ENCODE measurements at regions not wholly inside any gene's neighbourhood (a gene's known extent, or its start where the extent isn't known, plus 50 kb on each side); places are given as distances from the start of the nearest gene placed in this dataset.

DNA sequence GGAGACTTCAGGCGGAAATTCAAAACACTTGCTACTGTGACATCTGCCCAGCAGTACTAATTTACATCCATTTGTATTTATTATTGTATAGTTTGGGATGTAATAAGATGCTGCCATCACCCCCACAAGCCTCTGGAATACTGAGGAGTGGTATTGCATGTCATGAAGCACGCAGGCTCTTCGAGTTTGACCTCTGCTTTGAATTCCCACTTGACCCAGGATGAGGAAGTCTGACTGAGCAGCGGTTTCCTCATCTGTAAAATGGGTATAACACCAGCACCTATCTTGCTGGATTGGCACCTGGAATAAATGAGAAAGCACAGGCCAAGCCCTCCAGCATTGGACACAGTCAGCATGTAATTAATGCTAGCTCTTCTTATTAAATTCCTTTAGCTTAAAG, 116.0 kb upstream of the DIO3 start:
- CTCF ChIA-PET: no interaction called here
- H3K36me3 ChIP-seq (ENCODE audit: control insufficient read depth in 1 of 2, insufficient read depth in 2 of 2, low read length in 2 of 2): no peaks in the 10 kb centered on the region
- H3K4me1 ChIP-seq (ENCODE audit: control insufficient read depth in 1 of 2, insufficient read depth in 2 of 2, low read length in 2 of 2): peaks cover 0 to 7% of the 10 kb centered on the region in 2 experiments; a peak in 1 of 4 replicates
- no peak for DNase-seq (ENCODE audit: low read depth, low spot score)
- POLR2A ChIA-PET: no interaction called here
- RAD21 ChIA-PET (ENCODE audit: low non-redundant PET in 1 of 2, low total read pairs in 2 of 2, uncharacterized antibody in 2 of 2, unreplicated experiment in 2 of 2): no interaction called here
- no peak overlapping the region for H3K4me3 ChIP-seq (replicated peaks in 1 of 2; ENCODE audit: low read depth in 1 of 2, low read length in 2 of 2)
- no TSS peak for BruUV-seq (replicated peaks)
- no peak overlapping the region for H2AFZ ChIP-seq (ENCODE audit: low read depth, low read length, poor library complexity, severe bottlenecking)
- no peaks in the 10 kb centered on the region for H3K79me2 ChIP-seq (ENCODE audit: insufficient read depth, low read length)
- H3K27me3 ChIP-seq (ENCODE audit: insufficient read depth, low read length): no peaks in the 10 kb centered on the region
- H3K4me2 ChIP-seq (ENCODE audit: low read length): no peak overlapping the region
- H3K9me3 ChIP-seq (ENCODE audit: control insufficient read depth in 1 of 2, insufficient read depth in 1 of 2, low read depth in 1 of 2, low read length in 2 of 2): no peaks in the 10 kb centered on the region
- no peak overlapping the region for H3K27ac ChIP-seq (ENCODE audit: low read depth, low read length)
- TF ChIP-seq SIN3A (IDR thresholded peaks at IDR 0.05; ENCODE audit: low read depth) (no peak), POLR2A (IDR thresholded peaks at IDR 0.05; ENCODE audit: borderline replicate concordance, extremely low read depth, insufficient read depth, insufficient read length) (no peak)
- TF ChIP-seq, protein P1, sequence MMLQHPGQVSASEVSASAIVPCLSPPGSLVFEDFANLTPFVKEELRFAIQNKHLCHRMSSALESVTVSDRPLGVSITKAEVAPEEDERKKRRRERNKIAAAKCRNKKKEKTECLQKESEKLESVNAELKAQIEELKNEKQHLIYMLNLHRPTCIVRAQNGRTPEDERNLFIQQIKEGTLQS (IDR thresholded peaks at IDR 0.05): no peak
- H3K9ac ChIP-seq (ENCODE audit: low read length): no peak overlapping the region
- ATAC-seq: no peak
- intact Hi-C loops (cut with micrococcal nuclease): no loop called here
- no peaks in the 10 kb centered on the region for H3K9me2 ChIP-seq (ENCODE audit: insufficient read depth)
- no peaks in the 10 kb centered on the region for H4K20me1 ChIP-seq (ENCODE audit: insufficient read depth)

DNA sequence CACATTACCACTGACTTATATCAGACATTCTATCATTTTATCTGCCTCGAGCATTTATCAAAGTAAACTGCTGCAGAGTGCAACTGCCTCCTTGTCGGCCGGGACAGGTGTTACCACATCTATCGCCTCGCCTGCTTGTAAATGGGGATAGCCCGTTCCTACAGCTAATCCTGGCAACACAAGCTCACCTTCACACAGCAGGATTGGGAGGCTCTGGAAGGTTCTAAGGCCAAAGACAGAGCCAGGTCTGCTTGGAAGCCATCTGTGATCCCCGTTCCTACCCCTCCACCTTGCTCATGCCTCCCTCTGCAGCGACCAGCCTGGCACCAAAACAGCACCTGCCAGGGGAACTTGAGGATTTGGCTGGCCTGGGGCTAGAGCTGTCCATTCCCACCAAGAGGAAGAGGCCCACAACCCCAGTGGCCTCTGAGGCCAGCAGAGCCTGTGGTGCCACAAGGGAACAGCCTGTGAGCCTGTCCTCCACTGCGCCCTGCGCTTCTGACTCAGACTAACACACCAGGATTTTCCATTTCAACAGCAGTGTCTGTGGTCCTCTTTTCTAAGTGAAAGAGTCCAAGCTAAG, 114.8 kb upstream of the DIO3 start:
- Histone ChIP-seq H3K4me1 (ENCODE audit: control insufficient read depth in 1 of 2, insufficient read depth in 2 of 2, low read length in 2 of 2) (peaks cover 0 to 7% of the 10 kb centered on the region in 2 experiments; a peak in 1 of 4 replicates), H4K20me1 (ENCODE audit: insufficient read depth) (no peaks in the 10 kb centered on the region), H3K36me3 (ENCODE audit: control insufficient read depth in 1 of 2, insufficient read depth in 2 of 2, low read length in 2 of 2) (no peaks in the 10 kb centered on the region), H2AFZ (ENCODE audit: low read depth, low read length, poor library complexity, severe bottlenecking) (no peak overlapping the region), H3K27me3 (ENCODE audit: insufficient read depth, low read length) (no peaks in the 10 kb centered on the region), H3K9ac (ENCODE audit: low read length) (no peak overlapping the region), H3K9me2 (ENCODE audit: insufficient read depth) (no peaks in the 10 kb centered on the region), H3K79me2 (ENCODE audit: insufficient read depth, low read length) (no peaks in the 10 kb centered on the region), H3K4me3 (replicated peaks in 1 of 2; ENCODE audit: low read depth in 1 of 2, low read length in 2 of 2) (no peak overlapping the region), H3K27ac (ENCODE audit: low read depth, low read length) (no peak overlapping the region), H3K9me3 (ENCODE audit: control insufficient read depth in 1 of 2, insufficient read depth in 1 of 2, low read depth in 1 of 2, low read length in 2 of 2) (no peaks in the 10 kb centered on the region), H3K4me2 (ENCODE audit: low read length) (no peak overlapping the region)
- ChIA-PET RAD21 (ENCODE audit: low non-redundant PET in 1 of 2, low total read pairs in 2 of 2, uncharacterized antibody in 2 of 2, unreplicated experiment in 2 of 2) (no interaction called here), POLR2A (no interaction called here), CTCF (no interaction called here)
- DNase-seq (ENCODE audit: low read depth, low spot score) (no peak), ATAC-seq (no peak)
- BruUV-seq (replicated peaks): no TSS peak
- TF ChIP-seq ZFX (IDR thresholded peaks at IDR 0.05): no peak
- no peak for TF ChIP-seq EZH2 (IDR thresholded peaks at IDR 0.05)
- TF ChIP-seq, protein P2, sequence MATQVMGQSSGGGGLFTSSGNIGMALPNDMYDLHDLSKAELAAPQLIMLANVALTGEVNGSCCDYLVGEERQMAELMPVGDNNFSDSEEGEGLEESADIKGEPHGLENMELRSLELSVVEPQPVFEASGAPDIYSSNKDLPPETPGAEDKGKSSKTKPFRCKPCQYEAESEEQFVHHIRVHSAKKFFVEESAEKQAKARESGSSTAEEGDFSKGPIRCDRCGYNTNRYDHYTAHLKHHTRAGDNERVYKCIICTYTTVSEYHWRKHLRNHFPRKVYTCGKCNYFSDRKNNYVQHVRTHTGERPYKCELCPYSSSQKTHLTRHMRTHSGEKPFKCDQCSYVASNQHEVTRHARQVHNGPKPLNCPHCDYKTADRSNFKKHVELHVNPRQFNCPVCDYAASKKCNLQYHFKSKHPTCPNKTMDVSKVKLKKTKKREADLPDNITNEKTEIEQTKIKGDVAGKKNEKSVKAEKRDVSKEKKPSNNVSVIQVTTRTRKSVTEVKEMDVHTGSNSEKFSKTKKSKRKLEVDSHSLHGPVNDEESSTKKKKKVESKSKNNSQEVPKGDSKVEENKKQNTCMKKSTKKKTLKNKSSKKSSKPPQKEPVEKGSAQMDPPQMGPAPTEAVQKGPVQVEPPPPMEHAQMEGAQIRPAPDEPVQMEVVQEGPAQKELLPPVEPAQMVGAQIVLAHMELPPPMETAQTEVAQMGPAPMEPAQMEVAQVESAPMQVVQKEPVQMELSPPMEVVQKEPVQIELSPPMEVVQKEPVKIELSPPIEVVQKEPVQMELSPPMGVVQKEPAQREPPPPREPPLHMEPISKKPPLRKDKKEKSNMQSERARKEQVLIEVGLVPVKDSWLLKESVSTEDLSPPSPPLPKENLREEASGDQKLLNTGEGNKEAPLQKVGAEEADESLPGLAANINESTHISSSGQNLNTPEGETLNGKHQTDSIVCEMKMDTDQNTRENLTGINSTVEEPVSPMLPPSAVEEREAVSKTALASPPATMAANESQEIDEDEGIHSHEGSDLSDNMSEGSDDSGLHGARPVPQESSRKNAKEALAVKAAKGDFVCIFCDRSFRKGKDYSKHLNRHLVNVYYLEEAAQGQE (IDR thresholded peaks at IDR 0.05; ENCODE audit: low read depth): no peak
- no peak for TF ChIP-seq RAD21 (IDR thresholded peaks at IDR 0.05; ENCODE audit: low read depth)
- no peak for TF ChIP-seq CBX3 (IDR thresholded peaks at IDR 0.05; ENCODE audit: low read depth)
- TF ChIP-seq, protein P3, sequence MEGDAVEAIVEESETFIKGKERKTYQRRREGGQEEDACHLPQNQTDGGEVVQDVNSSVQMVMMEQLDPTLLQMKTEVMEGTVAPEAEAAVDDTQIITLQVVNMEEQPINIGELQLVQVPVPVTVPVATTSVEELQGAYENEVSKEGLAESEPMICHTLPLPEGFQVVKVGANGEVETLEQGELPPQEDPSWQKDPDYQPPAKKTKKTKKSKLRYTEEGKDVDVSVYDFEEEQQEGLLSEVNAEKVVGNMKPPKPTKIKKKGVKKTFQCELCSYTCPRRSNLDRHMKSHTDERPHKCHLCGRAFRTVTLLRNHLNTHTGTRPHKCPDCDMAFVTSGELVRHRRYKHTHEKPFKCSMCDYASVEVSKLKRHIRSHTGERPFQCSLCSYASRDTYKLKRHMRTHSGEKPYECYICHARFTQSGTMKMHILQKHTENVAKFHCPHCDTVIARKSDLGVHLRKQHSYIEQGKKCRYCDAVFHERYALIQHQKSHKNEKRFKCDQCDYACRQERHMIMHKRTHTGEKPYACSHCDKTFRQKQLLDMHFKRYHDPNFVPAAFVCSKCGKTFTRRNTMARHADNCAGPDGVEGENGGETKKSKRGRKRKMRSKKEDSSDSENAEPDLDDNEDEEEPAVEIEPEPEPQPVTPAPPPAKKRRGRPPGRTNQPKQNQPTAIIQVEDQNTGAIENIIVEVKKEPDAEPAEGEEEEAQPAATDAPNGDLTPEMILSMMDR (IDR thresholded peaks at IDR 0.05 in 2 of 3, conservative IDR thresholded peaks at IDR 0.05 in 1 of 3; ENCODE audit: borderline replicate concordance in 1 of 3, insufficient read depth in 1 of 3, low read depth in 2 of 3, low read length in 2 of 3): no peak
- TF ChIP-seq FOSL1 (IDR thresholded peaks at IDR 0.05; ENCODE audit: low read depth): no peak
- TF ChIP-seq TCF7L2 (IDR thresholded peaks at IDR 0.05; ENCODE audit: borderline replicate concordance, extremely low read depth, insufficient read depth, insufficient read length): no peak
- TF ChIP-seq EGR1 (IDR thresholded peaks at IDR 0.05; ENCODE audit: low read depth): no peak
- no peak for TF ChIP-seq SP1 (IDR thresholded peaks at IDR 0.05; ENCODE audit: low read depth)
- intact Hi-C loops (cut with micrococcal nuclease): no loop called here
